NCI-H460 (cell line): ENCODE measurements at regions not wholly inside any gene's neighbourhood (a gene's known extent, or its start where the extent isn't known, plus 50 kb on each side); places are given as distances from the start of the nearest gene placed in this dataset.
"Not testable (repeated sequence)": the region's sequence is repeated elsewhere in the genome, so short reads cannot be mapped to it uniquely, and the experiment has no call there.

ENCODE experiments used
- DNase-seq: peaks from one replicate; pipeline ENCODE4 v3.0.0-alpha.2; 2016; ENCODE audit warnings: low read depth; ENCODE audit errors: extremely low read depth

GRCh38 chr3:95311272-95311671 lies 1248.4 kb downstream of the NSUN3 start:
- DNase-seq = no peak

GRCh38 chr3:95312650-95313049 lies 1249.8 kb downstream of the NSUN3 start:
- DNase-seq = no peak

DNA sequence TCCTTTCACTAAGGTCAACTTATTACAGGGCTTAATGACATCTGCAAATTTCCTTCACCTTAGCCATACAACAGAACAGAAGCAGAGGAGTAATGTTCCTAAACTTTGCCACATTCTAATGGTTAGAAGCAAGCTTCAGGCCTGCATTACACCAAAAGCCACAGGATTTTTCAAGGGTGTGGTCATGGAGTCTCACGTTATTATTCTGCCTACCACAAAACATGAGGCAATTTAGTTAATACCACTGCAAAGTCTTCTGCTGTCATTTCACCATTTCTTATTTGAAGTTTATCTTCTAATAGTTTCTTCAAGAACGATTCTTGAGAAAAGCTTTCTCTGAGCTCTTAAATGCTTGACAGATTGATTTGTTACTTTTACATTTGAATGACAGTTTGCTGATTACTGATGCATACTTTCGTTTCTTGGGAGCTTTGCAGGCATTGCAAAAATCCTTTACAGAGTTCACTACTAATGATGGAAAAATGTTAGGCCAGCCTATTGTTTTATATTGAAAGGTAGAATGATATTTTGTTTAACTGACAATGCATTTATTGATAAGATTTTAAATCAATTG lies 1257.1 kb downstream of the NSUN3 start:
- DNase-seq = no peak

- DNase-seq = no peak
Observed at GRCh38 chr3:95327478-95327877, 1264.6 kb downstream of the NSUN3 start.

DNA sequence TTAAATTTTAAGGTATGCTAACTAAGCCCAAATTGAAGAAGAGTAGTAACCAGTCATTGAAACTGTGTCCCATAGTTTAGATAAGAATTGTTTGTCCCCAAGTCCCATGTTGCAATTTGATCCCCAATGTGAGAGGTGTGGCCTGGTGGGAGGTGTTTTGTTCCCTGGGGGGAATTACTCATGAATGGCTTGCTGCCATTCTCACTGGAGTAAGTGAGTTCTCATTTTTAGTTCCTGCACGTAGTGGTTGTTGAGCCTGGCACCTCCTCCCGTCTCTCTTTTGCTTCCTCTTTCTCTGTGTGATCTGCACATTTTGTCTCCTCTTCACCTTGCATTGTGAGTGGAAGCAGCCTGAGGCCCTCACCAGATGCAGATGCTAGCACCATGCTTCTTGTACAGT lies 1271.0 kb downstream of the NSUN3 start:
- no peak for DNase-seq

- DNase-seq = no peak
Observed at GRCh38 chr3:95334461-95334860, 1271.6 kb downstream of the NSUN3 start.

- no peak for DNase-seq
Observed at GRCh38 chr3:95335517-95335916, 1272.7 kb downstream of the NSUN3 start.

DNA sequence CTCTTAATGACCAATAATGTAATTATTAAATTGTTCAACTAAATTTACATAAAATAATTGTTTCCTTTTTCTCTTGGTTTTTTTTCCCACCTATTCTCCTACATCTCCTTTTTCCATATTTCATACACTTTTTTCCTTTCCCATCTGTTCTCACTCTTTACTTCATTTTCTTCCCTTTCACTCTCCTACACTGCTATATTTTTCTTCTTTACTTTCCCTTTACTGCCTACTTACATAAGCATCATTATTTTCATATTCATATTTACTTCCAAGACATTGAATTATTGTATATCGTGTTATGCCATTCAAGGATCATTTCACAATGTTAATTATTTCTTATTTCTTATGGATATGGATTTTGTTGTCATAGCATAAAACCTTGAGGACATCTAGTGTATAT lies 1275.6 kb downstream of the NSUN3 start:
- DNase-seq = no peak

GRCh38 chr3:95341314-95341713 lies 1278.5 kb downstream of the NSUN3 start:
- DNase-seq = no peak

- no peak for DNase-seq
Observed at GRCh38 chr3:95343228-95343627, 1280.4 kb downstream of the NSUN3 start.

- no peak for DNase-seq
Observed at GRCh38 chr3:95343767-95344166, 1280.9 kb downstream of the NSUN3 start.

DNA sequence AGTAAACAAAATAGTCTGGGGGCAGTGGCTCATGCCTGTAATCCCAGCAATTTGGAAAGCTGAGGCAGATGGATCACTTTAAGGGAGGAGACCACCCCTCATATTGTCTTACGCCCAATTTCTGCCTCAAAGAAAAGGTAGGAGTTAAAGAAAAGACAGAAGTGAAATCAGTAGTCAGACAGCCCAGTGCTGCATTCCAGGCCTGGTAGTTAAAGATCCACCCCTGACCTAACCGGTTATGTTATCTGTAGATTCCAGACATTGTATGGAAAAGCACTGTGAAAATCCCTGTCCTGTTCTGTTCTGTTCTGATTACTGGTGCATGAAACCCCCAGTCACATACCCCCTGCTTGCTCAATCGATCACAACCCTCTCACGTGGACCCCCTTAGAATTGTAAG lies 1285.1 kb downstream of the NSUN3 start:
- not testable (repeated sequence) for DNase-seq

- no peak for DNase-seq
Observed at GRCh38 chr3:95348879-95349278, 1286.0 kb downstream of the NSUN3 start.

- no peak for DNase-seq
Observed at GRCh38 chr3:95350049-95350448, 1287.2 kb downstream of the NSUN3 start.

DNA sequence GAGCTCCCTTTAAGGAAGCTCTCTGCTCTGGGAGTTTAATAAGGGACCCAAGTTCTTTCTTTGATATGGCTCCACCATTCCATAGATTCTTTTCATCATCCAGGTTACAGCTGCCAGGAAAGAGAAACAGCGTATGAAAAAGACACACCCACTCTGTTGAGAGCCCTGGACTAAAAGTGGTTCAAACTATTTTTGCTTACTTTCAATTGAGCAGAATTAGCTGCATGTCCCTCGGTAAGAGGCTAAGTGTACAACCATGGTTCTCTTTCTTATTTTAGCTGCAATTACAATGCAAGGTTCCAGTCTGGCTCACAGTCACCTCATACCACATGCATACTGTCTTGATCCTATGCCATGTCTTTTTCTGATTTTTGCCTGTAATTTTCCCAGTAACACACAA lies 1288.3 kb downstream of the NSUN3 start:
- no peak for DNase-seq

- DNase-seq = no peak
Observed at GRCh38 chr3:95352471-95352870, 1289.6 kb downstream of the NSUN3 start.

DNA sequence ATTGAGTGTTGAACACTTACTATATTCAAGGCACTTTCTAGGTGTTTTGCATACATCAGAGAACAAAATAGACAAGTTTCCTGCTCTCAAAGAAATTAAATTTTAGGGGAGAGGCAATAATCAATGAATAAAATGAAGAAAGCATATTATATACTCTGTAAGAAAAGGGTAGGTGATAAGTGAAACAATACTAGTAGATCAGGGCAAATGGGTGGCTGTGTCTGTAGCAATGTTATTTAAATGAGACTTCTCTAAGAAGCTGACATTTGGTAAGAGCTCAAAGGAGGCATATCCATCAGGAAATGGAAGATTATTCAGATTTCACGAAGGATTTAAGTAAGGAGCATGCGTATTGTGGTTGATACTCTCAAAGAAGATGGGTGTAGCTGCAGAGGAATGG lies 1291.6 kb downstream of the NSUN3 start:
- DNase-seq = no peak

GRCh38 chr3:95356764-95357501 lies 1294.1 kb downstream of the NSUN3 start:
- no peak for DNase-seq

DNA sequence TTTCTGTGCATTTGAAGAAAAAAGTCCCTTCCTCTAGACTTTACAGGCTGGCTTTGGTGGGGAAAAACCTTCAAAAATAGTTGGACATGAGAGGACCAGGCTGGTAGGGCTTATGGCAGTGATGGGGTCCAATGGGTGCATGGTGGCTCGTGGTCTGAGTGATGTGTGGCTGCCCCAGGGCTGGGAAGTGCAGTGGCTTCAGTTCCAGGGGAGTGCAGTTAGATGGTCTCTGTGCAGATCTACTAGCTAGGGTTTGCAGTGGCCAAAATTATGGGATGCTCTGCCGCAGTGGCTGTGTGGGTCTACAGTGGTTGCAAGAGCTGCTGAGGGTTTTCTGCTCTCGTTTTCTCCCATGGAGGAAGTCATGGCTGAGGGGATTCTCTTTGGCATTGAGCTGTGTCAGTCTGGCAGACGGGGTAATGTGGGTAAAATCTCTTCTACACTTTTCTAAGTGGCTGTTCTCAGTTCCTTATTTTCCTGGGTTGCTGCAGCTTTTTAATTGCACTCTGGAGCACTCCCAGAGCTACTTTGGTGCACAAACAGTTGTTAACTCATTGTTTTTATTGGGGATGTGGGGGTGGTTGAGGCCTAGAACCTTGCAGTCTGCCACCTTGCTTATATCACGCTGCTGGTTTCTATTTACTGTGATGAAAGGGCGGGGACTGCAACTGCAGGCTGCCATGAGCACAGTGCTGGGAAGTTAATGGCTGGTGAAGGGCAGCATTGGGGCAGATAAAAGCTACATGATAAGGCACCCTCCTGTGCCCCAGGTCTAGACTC lies 1324.6 kb downstream of the NSUN3 start:
- DNase-seq = no peak

- DNase-seq = no peak
Observed at GRCh38 chr3:95389725-95390313, 1327.0 kb downstream of the NSUN3 start.

GRCh38 chr3:95394286-95394685 lies 1331.4 kb downstream of the NSUN3 start:
- DNase-seq = no peak

- DNase-seq = no peak
Observed at GRCh38 chr3:95399585-95399984, 1336.7 kb downstream of the NSUN3 start.
